Breast epithelium (tissue), 4 donors: ENCODE measurements at regions not wholly inside any gene's neighbourhood (a gene's known extent, or its start where the extent isn't known, plus 50 kb on each side); places are given as distances from the start of the nearest gene placed in this dataset.

Experiments
- DNase-seq, 2 donors: peaks; one replicate each; pipeline ENCODE4 v3.0.0-alpha.2; 2019; ENCODE audit warnings: low spot score in 2 of 2
- H3K27ac ChIP-seq, 2 donors: fragments of 200-600 bp; sonication (generic) in 1 of 2; one replicate each; pipeline ENCODE4 v1.5.1; 2016 to 2019; ENCODE audit warnings: mild to moderate bottlenecking in 1 of 2
- H3K27me3 ChIP-seq, 2 donors: fragments of 200-600 bp; sonication (generic) in 1 of 2; one replicate each; pipeline versions ENCODE4 v1.5.1 to v1.6.0; 2017 to 2019; ENCODE audit warnings: control low read depth in 1 of 2, mild to moderate bottlenecking in 1 of 2
- H3K36me3 ChIP-seq: fragments of 200-600 bp; one replicate; pipeline ENCODE4 v1.5.1; 2019
- H3K4me1 ChIP-seq, 2 donors: fragments of 200-600 bp; sonication (generic); one replicate each; pipeline ENCODE4 v1.5.1; 2016 to 2019; ENCODE audit warnings: control low read depth in 1 of 2
- H3K4me3 ChIP-seq, 3 donors: fragments of 200-600 bp; sonication (generic); 1 replicate in 2 of 3; 2 replicates in 1 of 3; pipeline ENCODE4 v1.5.1; 2016 to 2019; ENCODE audit warnings: mild to moderate bottlenecking in 3 of 3, moderate library complexity in 2 of 3
- H3K9me3 ChIP-seq, 2 donors: fragments of 200-600 bp; sonication (generic) in 1 of 2; one replicate each; pipeline ENCODE4 v1.5.1; 2016 to 2019; ENCODE audit warnings: control low read depth in 1 of 2
- CTCF ChIP-seq, 3 donors: fragments of 450-650 bp; IDR thresholded peaks; one replicate each; pipeline ENCODE4 v1.5.1; 2016 to 2017; ENCODE audit warnings: antibody characterized with exemption in 3 of 3, mild to moderate bottlenecking in 3 of 3, moderate library complexity in 3 of 3
- POLR2A ChIP-seq: fragments of 450-650 bp; IDR thresholded peaks from one replicate; pipeline ENCODE4 v1.6.1; 2016; ENCODE audit warnings: antibody characterized with exemption, mild to moderate bottlenecking, moderate library complexity
- POLR2AphosphoS5 ChIP-seq, 3 donors: sonication (generic); formaldehyde crosslinking; IDR thresholded peaks; one replicate each; pipeline ENCODE4 v1.6.1; 2017; ENCODE audit warnings: antibody characterized with exemption in 3 of 3
- intact Hi-C: fragments of 100-400 bp; cut with DNase I; formaldehyde crosslinking; loops from one replicate; pipeline ENCODE4 v1.15.1; 2023; ENCODE audit warnings: low total_unique reads

- no peak for TF ChIP-seq CTCF (IDR thresholded peaks at IDR 0.05)
- TF ChIP-seq POLR2A = no peak
- no peak for TF ChIP-seq POLR2AphosphoS5 (IDR thresholded peaks at IDR 0.05)
- no peak overlapping the region for H3K4me3 ChIP-seq
- no peaks in the 10 kb centered on the region for H3K4me1 ChIP-seq
- DNase-seq = no peak
- peaks cover 0 to 3% of the 10 kb centered on the region in 2 donors for H3K27me3 ChIP-seq
- H3K36me3 ChIP-seq = no peaks in the 10 kb centered on the region
- H3K9me3 ChIP-seq = no peaks in the 10 kb centered on the region
- intact Hi-C loops = no loop called here
- no peak overlapping the region for H3K27ac ChIP-seq
These were observed 177.2 kb downstream of the SEM1 start for GRCh38 chr7:96532428-96532935.

GRCh38 chr7:96531331-96531730 lies 178.3 kb downstream of the SEM1 start:
- no peak for TF ChIP-seq CTCF (IDR thresholded peaks at IDR 0.05)
- TF ChIP-seq POLR2AphosphoS5 (IDR thresholded peaks at IDR 0.05) = no peak
- no peak for TF ChIP-seq POLR2A
- Histone ChIP-seq H3K27ac (no peak overlapping the region), H3K27me3 (peaks cover 0 to 10% of the 10 kb centered on the region in 2 donors), H3K4me1 (no peaks in the 10 kb centered on the region), H3K9me3 (no peaks in the 10 kb centered on the region), H3K36me3 (no peaks in the 10 kb centered on the region), H3K4me3 (no peak overlapping the region)
- intact Hi-C loops = no loop called here
- DNase-seq = no peak

- DNase-seq = no peak
- H3K4me1 ChIP-seq = no peaks in the 10 kb centered on the region
- intact Hi-C loops = no loop called here
- no peaks in the 10 kb centered on the region for H3K36me3 ChIP-seq
- no peak for TF ChIP-seq POLR2AphosphoS5 (IDR thresholded peaks at IDR 0.05)
- no peak for TF ChIP-seq CTCF (IDR thresholded peaks at IDR 0.05)
- TF ChIP-seq POLR2A = no peak
- no peak overlapping the region for H3K27ac ChIP-seq
- H3K9me3 ChIP-seq = no peaks in the 10 kb centered on the region
- H3K4me3 ChIP-seq = no peak overlapping the region
- peaks cover 0 to 10% of the 10 kb centered on the region in 2 donors for H3K27me3 ChIP-seq
These were observed 178.9 kb downstream of the SEM1 start for GRCh38 chr7:96530786-96531185.

GRCh38 chr7:96527133-96527827 lies 182.4 kb downstream of the SEM1 start:
- intact Hi-C loops = no loop called here
- TF ChIP-seq CTCF (IDR thresholded peaks at IDR 0.05) = no peak
- no peak for TF ChIP-seq POLR2AphosphoS5 (IDR thresholded peaks at IDR 0.05)
- no peak for TF ChIP-seq POLR2A
- Histone ChIP-seq H3K27ac (no peak overlapping the region), H3K4me3 (no peak overlapping the region), H3K4me1 (no peaks in the 10 kb centered on the region), H3K9me3 (no peaks in the 10 kb centered on the region), H3K27me3 (peaks cover 0 to 7% of the 10 kb centered on the region in 2 donors), H3K36me3 (no peaks in the 10 kb centered on the region)
- DNase-seq = no peak

- Histone ChIP-seq H3K9me3 (no peaks in the 10 kb centered on the region), H3K4me1 (no peaks in the 10 kb centered on the region), H3K36me3 (no peaks in the 10 kb centered on the region), H3K4me3 (no peak overlapping the region), H3K27ac (no peak overlapping the region), H3K27me3 (peaks cover 0 to 7% of the 10 kb centered on the region in 2 donors)
- TF ChIP-seq POLR2A (no peak), CTCF (IDR thresholded peaks at IDR 0.05) (no peak), POLR2AphosphoS5 (IDR thresholded peaks at IDR 0.05) (no peak)
- intact Hi-C loops = no loop called here
- no peak for DNase-seq
These were observed 183.2 kb downstream of the SEM1 start for GRCh38 chr7:96526496-96526895.
